GM18861 (cell line): ENCODE measurements at regions not wholly inside any gene's neighbourhood (a gene's known extent, or its start where the extent isn't known, plus 50 kb on each side); places are given as distances from the start of the nearest gene placed in this dataset.

ENCODE experiments used
- ATAC-seq: cut with Tn5 transposase; IDR thresholded peaks from one replicate; pipeline ENCODE4 v1.9.1; 2021; ENCODE audit not compliant: unreplicated experiment

- ATAC-seq, result no peak
These were observed 515.9 kb upstream of the CELF4 start for GRCh38 chr18:38081516-38081915.

- no peak for ATAC-seq
These were observed 511.6 kb upstream of the CELF4 start for GRCh38 chr18:38077229-38077628.

DNA sequence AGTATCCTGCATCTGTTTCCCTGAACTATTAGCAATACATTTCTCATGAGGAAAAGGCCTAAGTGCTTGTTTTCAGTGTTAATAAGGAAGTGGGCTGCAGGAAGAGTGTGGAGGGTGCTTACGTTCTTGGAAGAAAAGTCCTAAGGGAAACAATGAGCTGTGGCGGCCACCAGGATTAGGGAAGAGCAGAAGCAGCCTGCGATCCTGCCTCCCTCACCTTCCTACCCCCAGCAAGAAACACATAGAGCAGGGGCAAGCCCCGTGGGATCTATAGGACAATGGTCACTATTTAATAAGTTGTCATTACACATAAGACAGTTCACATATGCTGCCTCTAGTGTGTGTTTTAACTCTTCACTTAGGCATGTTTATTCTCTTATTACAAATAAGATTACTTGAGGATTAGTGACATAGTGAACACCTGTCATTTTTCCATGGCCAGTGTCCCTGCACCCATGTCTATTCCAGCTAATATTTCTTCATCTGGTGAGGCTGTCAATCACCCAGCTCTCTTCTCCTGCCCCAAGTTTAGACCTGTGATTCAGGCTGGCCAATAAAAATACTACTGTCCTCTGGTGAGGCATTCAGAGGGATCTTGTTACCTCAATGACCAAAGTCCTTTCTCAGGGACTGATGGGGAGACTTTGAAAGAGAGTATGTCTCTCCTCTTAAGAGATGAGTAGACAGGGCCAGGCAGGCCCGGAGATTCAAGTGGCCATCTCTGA is 510.9 kb upstream of the CELF4 start:
- no peak for ATAC-seq

DNA sequence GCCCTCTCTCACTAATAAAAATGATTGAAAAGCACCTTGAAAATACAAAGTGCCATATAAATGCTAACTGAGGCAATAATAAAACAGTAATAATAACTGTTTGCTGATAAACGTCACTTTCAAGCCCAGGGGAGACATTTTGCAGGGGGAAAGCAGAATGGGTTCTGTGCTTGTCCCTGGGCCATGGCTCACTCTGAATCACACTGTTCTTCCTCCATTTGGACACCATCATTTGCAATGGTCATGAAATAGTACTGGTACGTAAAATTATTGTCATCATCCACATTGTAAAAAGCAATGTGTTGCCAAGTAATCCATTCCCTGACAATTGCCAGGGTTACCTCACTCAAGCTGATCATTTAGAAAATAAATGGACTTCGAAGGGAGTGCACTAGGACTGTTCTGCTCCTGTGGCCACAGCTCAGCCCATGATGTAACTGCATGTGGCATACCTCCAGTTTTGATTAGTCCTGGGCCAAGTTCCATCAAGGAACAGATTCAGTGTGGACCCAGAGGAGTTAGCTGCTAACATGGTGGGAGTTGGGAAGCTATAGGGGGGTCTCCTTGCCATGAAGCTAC is 508.8 kb upstream of the CELF4 start:
- ATAC-seq, result no peak

DNA sequence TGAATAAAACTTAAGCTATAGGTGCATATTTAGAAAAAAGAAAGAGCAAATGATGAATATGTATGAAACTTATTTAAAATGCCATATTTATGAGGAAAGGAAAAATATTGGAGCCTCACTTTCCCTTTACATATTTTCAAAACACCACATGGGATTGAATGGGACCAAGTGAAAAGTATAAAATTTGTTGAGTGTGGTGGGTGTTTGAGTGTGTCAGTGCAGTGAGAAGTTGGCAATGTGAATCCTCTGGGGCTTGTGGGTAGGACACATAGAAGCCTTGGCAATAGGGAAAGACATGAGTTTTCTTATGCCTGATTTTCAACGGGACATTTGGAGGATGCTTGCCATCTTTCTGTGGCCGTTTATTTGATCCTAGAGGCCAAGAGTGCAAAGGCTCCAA is 502.2 kb upstream of the CELF4 start:
- no peak for ATAC-seq

DNA sequence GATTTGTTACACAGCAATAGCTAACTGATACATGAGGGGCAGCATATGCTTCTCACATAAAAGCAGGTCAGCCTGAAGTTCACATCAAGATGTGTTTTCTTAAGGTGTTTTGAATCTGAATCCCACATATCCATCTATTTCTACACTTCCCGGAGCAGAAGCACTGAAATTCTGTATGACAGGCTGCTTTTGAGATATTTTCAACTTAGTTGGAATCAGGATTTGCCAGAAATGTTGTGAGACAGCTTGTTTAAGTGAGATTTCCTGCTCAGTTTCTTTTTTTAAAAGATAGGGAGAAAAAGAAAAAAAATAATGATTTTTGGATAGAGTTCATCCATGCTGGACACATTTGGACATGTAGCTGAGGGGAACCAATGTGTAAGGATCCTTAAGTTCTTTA is 501.5 kb upstream of the CELF4 start:
- no peak for ATAC-seq

DNA sequence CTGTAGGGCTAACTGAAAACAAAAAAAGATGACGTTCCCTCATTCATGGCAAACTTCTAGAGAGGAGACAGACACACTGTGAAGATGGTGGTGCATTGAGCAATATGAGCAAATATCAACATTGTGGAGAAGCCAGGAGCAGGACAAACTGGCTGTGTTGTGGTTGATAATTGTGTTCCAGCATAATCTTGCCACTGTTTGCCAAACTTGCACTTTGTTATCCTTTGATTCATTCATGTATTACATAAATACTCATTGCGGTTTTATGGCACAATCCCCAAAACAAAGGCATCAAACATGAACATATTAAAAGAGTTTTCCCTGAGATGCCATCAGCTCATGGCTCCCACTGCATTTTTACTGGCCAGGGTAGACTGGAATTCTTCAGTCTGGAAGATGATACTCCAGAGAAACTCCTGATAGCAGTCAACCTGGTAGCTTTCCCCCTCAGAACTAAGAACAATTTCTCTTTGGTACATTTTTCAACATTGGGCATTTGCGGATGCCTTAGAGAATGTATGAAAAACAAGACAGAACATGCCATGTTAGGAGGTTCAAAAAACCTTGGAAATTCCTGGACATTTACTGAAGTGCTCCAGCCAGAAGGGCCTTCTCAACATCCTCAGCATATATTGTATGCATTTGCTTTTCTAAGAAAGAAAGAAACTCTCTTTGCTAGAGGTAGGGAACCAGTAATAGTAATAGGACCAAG is 487.4 kb upstream of the CELF4 start:
- ATAC-seq, result no peak

- no peak for ATAC-seq
These were observed 482.2 kb upstream of the CELF4 start for GRCh38 chr18:38047820-38048219.

DNA sequence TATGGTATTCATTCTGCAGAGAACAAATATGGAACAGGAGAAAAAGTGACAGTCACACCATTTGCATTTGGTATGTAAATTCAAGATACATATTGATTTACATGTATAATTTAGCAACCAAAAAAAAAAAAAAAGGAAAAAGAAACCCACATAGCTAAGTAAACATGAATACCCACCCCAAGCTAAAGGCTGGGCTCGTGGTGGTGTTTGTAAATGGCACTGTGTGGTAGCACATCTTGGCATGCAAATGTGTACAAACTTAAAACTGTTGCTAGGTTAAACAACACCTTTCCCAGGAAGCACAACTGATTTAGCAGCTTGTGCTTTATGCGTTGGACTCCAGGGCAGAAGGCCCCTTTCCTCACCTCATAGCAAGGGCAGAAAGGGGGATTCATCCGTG is 481.1 kb upstream of the CELF4 start:
- ATAC-seq, result no peak

- ATAC-seq, result no peak
These were observed 480.2 kb upstream of the CELF4 start for GRCh38 chr18:38045845-38046244.

GRCh38 chr18:38042211-38042890 is 476.8 kb upstream of the CELF4 start:
- ATAC-seq, result no peak

GRCh38 chr18:38038242-38038641 is 472.6 kb upstream of the CELF4 start:
- ATAC-seq, result no peak

DNA sequence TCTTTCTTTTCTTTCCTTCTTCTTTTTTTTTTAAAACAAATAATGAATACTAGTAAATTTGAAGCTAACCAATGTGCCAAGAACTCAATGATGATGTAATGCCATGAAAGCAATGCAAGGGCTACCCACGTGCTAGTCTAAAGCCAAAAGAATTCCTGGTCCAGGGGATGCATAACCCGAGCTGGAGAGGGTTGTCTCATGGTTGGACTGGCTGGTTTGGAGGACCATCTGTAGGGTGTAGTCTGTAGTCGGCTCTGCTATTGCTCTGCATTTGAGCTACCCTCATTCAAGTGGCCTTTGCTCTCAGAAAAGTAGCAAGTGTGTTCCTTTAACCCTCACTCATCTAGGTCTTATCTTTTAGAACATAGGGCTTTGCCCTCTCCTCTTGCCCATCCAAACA is 469.6 kb upstream of the CELF4 start:
- ATAC-seq, result no peak

DNA sequence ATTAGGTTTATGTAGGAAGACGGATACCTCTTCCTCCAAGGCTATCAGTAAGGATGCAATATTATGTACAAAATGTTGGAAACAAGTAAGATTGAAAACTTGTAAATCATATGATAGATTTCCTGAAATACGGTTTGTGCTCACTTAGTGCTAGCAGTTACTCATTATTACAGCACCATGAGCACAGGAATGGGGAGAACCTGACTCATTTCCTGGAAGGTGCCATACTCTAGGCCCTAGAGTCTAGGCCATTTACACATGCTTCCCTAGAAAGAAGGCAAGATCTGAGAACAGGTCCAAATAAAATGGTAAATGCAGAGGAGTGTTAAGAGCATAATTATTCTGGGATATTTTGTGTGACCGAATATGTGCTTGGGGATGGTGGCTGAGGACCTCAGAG is 467.7 kb upstream of the CELF4 start:
- ATAC-seq, result no peak

DNA sequence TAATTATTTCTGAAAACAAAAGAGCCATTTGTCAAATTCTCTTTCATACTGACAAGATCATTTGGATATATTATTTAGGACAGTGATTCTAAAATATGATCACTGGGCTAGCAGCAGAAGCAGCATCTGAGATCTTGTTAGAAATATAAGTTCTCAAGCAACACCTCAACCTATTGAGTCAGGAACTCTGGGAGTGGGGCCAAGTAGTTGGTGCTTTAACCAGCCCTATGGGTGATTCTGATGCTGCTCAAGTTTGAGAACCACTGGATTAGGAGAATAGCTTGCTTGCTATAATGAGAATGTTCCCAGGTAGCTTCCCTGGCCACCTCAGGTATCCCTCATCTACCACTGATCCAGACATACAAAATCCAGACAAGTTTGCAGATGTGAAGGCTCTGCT is 466.9 kb upstream of the CELF4 start:
- no peak for ATAC-seq

DNA sequence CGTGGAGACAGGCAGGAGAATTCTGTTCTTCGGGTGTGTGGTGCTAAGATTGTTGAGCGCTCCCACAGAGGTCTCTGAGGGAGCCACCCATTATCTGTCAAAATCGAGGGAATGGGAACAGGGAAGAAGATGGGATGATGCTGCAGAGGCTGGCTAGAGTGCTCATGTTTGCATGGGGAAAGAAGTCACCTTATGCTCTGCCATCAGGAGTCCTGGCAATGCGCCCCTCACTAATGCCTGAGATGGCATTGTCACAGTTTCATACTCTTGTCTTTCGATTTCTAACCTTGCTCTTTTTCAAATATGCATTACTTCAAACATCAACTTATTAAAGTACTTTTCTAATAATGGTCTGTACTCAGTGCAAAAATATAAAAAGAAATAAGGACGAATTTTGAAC is 463.3 kb upstream of the CELF4 start:
- ATAC-seq, result no peak

DNA sequence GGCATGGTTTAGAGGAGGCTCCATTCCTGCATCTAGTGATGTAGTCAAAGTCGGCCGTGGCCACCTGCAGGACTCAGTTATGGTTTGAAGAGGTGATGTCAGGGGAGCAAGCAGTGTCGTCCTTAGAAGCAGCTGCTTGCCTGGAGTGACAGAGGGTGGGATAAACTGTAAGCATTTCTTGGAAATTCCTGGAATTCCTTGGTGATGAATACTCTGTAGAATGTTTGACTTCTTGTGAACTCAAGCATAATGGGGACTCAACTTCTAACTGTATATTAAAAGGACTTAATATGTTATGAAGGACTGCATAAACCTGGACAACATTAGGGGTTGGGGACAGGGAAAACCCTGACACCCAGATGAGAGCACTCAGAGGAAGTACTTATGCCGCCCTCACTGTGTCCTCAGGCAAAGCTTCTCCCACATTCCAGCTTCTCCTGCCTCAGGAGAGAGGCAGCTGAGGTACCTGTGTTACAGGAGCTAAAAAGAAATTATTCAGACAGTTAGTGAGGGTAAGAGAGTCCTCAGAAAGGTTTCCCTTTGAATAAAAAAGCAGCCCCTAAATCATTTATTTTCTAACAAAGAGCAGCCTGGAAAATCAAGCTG is 459.9 kb upstream of the CELF4 start:
- ATAC-seq, result no peak

GRCh38 chr18:38023871-38024270 is 458.3 kb upstream of the CELF4 start:
- no peak for ATAC-seq

DNA sequence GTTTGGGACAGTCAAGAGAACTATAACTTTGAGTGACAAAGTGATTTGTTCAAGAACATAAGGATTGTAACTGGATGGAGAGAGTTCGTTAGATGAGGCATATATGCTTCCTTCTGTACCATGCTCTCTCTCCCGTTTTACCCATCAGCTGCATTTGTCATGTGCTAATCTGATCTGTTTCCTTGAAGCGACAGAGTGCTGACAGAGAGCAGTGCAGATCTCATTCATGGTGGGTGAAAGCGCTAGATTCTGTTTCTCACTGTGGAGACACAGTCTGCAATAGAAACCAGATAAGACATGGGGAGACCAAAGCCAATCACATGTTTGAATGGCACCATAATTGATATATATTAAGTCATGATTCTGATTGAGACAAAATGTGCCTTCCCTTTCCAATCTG is 456.6 kb upstream of the CELF4 start:
- ATAC-seq, result no peak

DNA sequence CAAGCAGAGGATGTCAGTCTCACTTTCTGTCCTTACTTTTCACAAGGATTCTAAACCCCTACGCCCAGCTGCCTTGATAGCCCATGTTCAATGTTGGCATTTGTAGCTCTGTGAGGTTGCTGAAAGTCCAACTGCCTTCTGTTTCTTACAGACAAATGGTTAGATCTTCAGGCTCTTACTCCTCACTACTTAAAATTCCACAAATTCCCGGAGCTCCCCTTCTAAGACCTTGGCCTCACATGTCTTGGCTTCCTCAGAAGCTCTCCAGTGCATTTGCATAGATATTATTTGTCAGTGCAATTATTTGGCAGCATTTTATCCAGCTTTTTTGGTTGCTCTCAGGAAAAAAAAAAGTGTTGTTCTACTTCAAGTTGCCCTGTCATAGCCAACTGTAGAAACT is 453.7 kb upstream of the CELF4 start:
- no peak for ATAC-seq
